Inferior parietal cortex (tissue), 1 donor: ENCODE measurements at regions not wholly inside any gene's neighbourhood (a gene's known extent, or its start where the extent isn't known, plus 50 kb on each side); places are given as distances from the start of the nearest gene placed in this dataset.
"Not testable (repeated sequence)": the region's sequence is repeated elsewhere in the genome, so short reads cannot be mapped to it uniquely, and the experiment has no call there.

Experiments
- DNase-seq: peaks from one replicate; pipeline ENCODE4 v3.0.0-alpha.2; 2016; ENCODE audit errors: extremely low spot score

- no peak for DNase-seq
These were observed 158.3 kb downstream of the RTP5 start for GRCh38 chr2:242027676-242028450.

GRCh38 chr2:242029422-242030225 is 160.1 kb downstream of the RTP5 start:
- no peak for DNase-seq

GRCh38 chr2:242030226-242030575 is 160.7 kb downstream of the RTP5 start:
- DNase-seq = no peak

- DNase-seq = no peak
These were observed 161.3 kb downstream of the RTP5 start for GRCh38 chr2:242030858-242031257.

- no peak for DNase-seq
These were observed 162.0 kb downstream of the RTP5 start for GRCh38 chr2:242031481-242032019.

- DNase-seq = no peak
These were observed 163.5 kb downstream of the RTP5 start for GRCh38 chr2:242032780-242033656.

GRCh38 chr2:242034138-242034537 is 164.6 kb downstream of the RTP5 start:
- no peak for DNase-seq

- no peak for DNase-seq
These were observed 165.7 kb downstream of the RTP5 start for GRCh38 chr2:242034996-242035814.

- DNase-seq = no peak
These were observed 166.5 kb downstream of the RTP5 start for GRCh38 chr2:242035858-242036652.

GRCh38 chr2:242036653-242036950 is 167.1 kb downstream of the RTP5 start:
- no peak for DNase-seq

GRCh38 chr2:242038166-242038927 is 168.8 kb downstream of the RTP5 start:
- no peak for DNase-seq

- no peak for DNase-seq
These were observed 169.4 kb downstream of the RTP5 start for GRCh38 chr2:242038928-242039341.

GRCh38 chr2:242040303-242040655 is 170.8 kb downstream of the RTP5 start:
- no peak for DNase-seq

- no peak for DNase-seq
These were observed 171.2 kb downstream of the RTP5 start for GRCh38 chr2:242040681-242041080.

GRCh38 chr2:242041816-242042215 is 172.3 kb downstream of the RTP5 start:
- DNase-seq = no peak

GRCh38 chr2:242043538-242044312 is 174.2 kb downstream of the RTP5 start:
- no peak for DNase-seq

GRCh38 chr2:242044313-242044590 is 174.7 kb downstream of the RTP5 start:
- DNase-seq = no peak

GRCh38 chr2:242045596-242046144 is 176.1 kb downstream of the RTP5 start:
- not testable (repeated sequence) for DNase-seq
